ENCODE measurements at regions not wholly inside any gene's neighbourhood (a gene's known extent, or its start where the extent isn't known, plus 50 kb on each side); places are given as distances from the start of the nearest gene placed in this dataset.

GRCh38 chr20:5492937-5493336 is 117.9 kb downstream of the GPCPD1 start:
- no peak for TF ChIP-seq CTCF (IDR thresholded peaks at IDR 0.05)
- H3K9me3 Mint-ChIP-seq: no peaks in the 10 kb centered on the region
- H3K27me3 Mint-ChIP-seq (ENCODE audit: insufficient read depth): peaks cover 16% of the 10 kb centered on the region
- no peak for DNase-seq
- no peak overlapping the region for H3K4me3 Mint-ChIP-seq
- H3K4me1 Mint-ChIP-seq (ENCODE audit: low read depth): no peaks in the 10 kb centered on the region
- no peak overlapping the region for H3K27ac Mint-ChIP-seq
- no peaks in the 10 kb centered on the region for H3K36me3 Mint-ChIP-seq (ENCODE audit: low read depth)

DNA sequence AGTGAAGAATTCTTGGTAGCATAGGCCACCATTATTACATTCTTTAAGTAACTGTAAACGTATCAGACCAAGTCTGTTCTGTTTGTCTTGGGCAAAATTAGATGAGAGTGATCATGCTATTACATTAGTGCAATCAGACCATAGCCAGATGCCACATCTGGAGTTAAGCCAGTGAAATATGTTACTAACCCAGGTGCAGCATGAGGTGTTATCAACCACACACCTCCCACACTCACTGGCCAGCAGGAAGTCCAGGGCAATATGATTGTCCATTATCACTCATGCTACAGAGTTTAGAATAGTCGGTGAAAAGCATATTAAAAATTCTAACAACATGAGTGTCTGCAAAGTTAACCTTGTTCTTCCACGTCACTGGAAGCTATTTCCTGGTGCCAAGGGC is 119.4 kb downstream of the GPCPD1 start:
- DNase-seq: no peak
- no peak for TF ChIP-seq CTCF (IDR thresholded peaks at IDR 0.05)
- Mint-ChIP-seq H3K9me3 (no peaks in the 10 kb centered on the region), H3K36me3 (ENCODE audit: low read depth) (no peaks in the 10 kb centered on the region), H3K4me1 (ENCODE audit: low read depth) (no peaks in the 10 kb centered on the region), H3K27ac (no peak overlapping the region), H3K27me3 (ENCODE audit: insufficient read depth) (peaks cover 23% of the 10 kb centered on the region), H3K4me3 (no peak overlapping the region)

DNA sequence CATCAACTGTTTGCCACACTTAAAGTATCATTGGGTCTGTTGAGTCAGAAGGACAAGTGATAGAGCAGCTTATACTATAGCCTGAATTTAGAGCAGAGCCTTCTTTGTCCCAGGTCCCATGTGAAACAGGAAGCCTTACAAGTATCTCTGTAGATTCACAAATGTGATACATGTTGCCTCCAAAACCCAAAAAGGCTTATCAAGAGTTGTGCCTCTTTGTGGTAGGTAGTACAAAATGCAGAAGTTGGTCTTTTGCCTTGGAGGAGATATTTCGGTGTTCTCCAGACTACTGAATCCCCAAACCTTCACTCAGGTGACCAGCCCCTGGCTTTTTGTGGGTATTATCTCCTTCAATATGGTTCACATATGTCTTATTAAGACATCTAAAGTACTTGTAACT is 121.2 kb downstream of the GPCPD1 start:
- no peak overlapping the region for H3K27ac Mint-ChIP-seq

GRCh38 chr20:5488823-5489222 is 122.0 kb downstream of the GPCPD1 start:
- no peak for TF ChIP-seq CTCF (IDR thresholded peaks at IDR 0.05)
- Mint-ChIP-seq H3K27ac (no peak overlapping the region), H3K9me3 (no peaks in the 10 kb centered on the region), H3K36me3 (ENCODE audit: low read depth) (no peaks in the 10 kb centered on the region), H3K27me3 (ENCODE audit: insufficient read depth) (peaks cover 37% of the 10 kb centered on the region), H3K4me1 (ENCODE audit: low read depth) (no peaks in the 10 kb centered on the region), H3K4me3 (no peak overlapping the region)
- no peak for DNase-seq

More for the DNA sequence above, 121.2 kb downstream of the GPCPD1 start:
- Mint-ChIP-seq H3K36me3 (ENCODE audit: low read depth) (no peaks in the 10 kb centered on the region), H3K9me3 (no peaks in the 10 kb centered on the region), H3K4me1 (ENCODE audit: low read depth) (no peaks in the 10 kb centered on the region), H3K4me3 (no peak overlapping the region), H3K27me3 (ENCODE audit: insufficient read depth) (peaks cover 35% of the 10 kb centered on the region)
- TF ChIP-seq CTCF (IDR thresholded peaks at IDR 0.05): no peak
- DNase-seq: no peak

GRCh38 chr20:5486377-5487054 is 124.3 kb downstream of the GPCPD1 start:
- DNase-seq: no peak
- H3K4me3 Mint-ChIP-seq: no peak overlapping the region
- no peak overlapping the region for H3K27ac Mint-ChIP-seq
- H3K36me3 Mint-ChIP-seq (ENCODE audit: low read depth): no peaks in the 10 kb centered on the region
- H3K27me3 Mint-ChIP-seq (ENCODE audit: insufficient read depth): peaks cover 32% of the 10 kb centered on the region
- H3K4me1 Mint-ChIP-seq (ENCODE audit: low read depth): no peaks in the 10 kb centered on the region
- no peak for TF ChIP-seq CTCF (IDR thresholded peaks at IDR 0.05)
- no peaks in the 10 kb centered on the region for H3K9me3 Mint-ChIP-seq

All from HFFc6 (cell line).